GM12892 (cell line): ENCODE measurements at regions not wholly inside any gene's neighbourhood (a gene's known extent, or its start where the extent isn't known, plus 50 kb on each side); places are given as distances from the start of the nearest gene placed in this dataset.
A peak's percentile ranks its signal among the peaks of the same experiment; 100 is the strongest.

Experiments used
- DNase-seq: peaks from one replicate; pipeline ENCODE4 v3.0.0; 2011; ENCODE audit not compliant: insufficient read length
- FAIRE-seq: peaks from 2 replicates; lab custom pipeline; 2011; peaks lifted over from hg19 to GRCh38; lab: Jason Lieb, UNC
- POLR2A ChIP-seq: IDR thresholded peaks from 2 replicates; pipeline ENCODE4 v1.6.1; 2011; ENCODE audit warnings: low read depth, low read length, control low read depth
- POLR2AphosphoS5 ChIP-seq: IDR thresholded peaks from 2 replicates; pipeline ENCODE4 v1.6.1; 2011; ENCODE audit warnings: low read depth, low read length, control low read depth
- TAF1 ChIP-seq: IDR thresholded peaks from 2 replicates; pipeline ENCODE4 v1.6.1; 2011; ENCODE audit warnings: low read depth, mild to moderate bottlenecking, control low read depth, low read length, borderline replicate concordance

DNA sequence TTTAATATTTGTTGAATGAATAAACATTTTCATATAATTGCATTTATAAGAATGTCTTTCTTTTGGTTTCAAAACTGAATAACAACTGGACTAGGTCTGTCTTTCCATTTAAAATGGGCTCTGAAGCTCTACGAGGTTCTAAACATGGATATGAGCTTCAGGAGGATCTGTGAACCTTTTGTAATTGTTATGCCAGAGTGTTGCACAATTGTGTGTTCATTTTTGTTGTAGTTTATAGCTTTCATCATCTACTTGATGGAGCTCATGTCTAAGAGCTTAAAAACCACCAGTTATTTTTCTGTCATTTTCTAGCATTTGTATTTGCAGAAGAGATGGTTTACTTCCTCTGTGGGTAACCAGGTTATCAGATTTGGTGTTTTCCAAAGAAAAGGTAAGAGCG, 265.7 kb upstream of the NPY start:
- TF ChIP-seq POLR2AphosphoS5: no peak
- no peak for TF ChIP-seq TAF1
- no peak for TF ChIP-seq POLR2A
- DNase-seq: no peak
- FAIRE-seq: no peak

DNA sequence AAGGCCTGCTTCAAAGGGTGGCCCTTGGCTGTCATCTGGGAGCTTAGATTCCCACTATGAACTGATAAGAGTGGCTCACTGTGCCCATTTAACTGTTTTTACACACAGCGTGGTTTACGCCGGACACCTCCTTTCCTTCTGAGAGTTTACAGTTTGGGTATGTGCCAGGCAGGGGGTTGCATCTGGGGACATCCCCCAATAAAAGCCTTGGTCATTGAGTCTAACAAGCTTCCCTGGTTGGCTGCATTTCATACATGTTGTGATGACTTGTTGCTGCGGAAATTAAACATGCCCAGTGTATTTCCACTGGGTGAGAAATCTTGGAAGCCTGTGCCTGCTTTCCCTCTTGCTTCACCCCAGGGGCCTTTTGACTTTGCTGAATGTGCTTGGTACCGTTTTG, 264.1 kb upstream of the NPY start:
- FAIRE-seq (no peak), DNase-seq (no peak)
- TF ChIP-seq TAF1 (no peak), POLR2AphosphoS5 (no peak), POLR2A (no peak)

DNA sequence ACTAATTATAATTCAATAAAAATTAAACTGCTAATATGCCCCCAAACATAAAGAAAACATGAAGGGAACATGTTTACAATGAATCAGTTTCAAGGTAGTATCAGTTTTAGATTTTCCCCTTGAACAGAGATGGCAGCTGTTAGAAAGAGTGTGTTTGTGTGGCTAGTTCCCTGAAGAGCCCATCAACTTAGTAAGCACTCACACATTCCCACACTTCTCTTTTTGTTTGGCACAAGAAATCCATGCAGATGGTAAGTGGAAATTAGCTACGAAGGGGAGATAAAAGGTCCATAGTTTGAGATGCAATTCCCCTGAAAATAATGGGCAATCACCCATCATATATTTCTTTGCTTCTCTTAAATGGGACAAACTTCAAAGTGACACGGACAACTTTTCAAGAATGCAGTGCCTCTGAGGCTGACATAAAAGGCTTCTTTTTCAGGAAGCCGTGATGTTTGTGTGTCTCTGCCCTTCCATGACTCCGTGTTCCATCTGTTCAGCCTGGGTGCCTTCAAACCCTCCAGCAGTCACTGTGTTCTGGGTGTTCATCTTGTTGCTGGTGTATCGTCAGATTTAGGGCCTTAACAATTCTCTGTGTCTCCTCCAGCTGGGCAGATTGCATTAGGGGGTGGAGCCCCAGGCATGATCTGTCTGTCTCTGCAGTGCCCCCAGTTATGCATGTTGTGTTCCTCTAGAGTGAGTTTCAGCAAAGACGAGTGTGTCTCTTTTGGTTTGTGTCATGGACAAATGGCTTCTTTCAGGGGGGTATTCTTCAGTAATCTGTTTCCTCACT, 259.5 kb upstream of the NPY start:
- no peak for DNase-seq
- FAIRE-seq: peak; percentile 82
- TF ChIP-seq POLR2A: no peak
- TF ChIP-seq POLR2AphosphoS5: no peak
- TF ChIP-seq TAF1: no peak

DNA sequence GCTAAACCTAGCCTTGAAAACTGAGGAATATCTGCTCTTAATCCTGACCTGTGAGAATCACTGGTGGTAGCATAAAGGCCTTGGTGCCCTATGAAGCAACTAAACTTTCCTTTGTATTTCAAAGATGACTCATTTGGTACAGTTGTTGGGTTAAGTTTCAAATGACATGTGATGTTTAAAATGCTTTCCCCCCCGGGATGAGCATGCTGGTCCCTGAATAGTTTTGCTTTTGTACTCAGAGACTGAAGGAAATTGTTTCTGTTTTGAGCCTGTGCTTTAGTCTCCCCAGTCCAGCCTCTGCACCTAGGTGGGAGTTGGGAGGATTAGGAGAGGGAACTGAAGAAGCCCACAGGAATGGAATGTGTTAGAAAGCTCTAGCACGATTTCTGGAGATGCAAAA, 258.9 kb upstream of the NPY start:
- TF ChIP-seq POLR2AphosphoS5: no peak
- TF ChIP-seq TAF1: no peak
- no peak for TF ChIP-seq POLR2A
- DNase-seq (no peak), FAIRE-seq (peak; percentile 84)

DNA sequence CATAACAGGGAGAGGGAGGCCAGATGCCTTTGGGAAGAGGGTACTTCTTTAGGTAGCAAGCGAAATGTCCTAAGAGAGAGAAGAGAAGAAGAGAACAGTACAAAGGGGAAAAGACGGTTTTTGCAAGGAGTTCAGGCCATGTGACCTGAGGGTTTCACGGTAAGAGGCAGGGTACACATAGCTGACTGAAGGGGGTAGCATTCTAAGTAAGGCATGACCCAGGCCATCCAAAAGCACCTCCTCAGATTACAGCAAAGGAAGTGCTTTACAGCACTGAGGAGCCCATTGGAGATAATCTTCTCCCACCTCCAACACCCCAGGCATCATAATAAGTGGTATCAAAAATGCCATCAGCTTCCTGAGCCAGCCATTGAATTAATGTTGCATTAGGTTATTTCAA, 258.2 kb upstream of the NPY start:
- TF ChIP-seq POLR2AphosphoS5: no peak
- no peak for TF ChIP-seq TAF1
- TF ChIP-seq POLR2A: no peak
- DNase-seq (no peak), FAIRE-seq (no peak)

DNA sequence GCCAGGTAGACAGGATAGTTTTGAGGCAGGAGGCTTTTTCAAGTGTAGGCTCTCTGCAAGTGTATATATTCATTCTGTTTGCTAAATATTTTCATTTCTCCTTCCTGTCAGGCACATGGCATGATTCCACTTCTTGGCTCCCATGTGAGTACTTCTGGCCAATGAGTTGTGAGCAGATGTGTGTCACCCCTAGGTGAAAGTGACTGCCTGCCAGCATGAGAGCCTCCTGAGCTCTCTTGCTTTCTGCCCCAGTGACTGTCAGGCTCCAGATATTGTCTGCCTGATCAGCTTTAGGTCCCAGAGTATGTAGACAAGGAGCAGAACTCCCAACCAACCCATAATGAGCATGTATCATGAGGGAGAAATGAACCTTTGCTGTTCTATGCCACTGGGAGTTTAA, 257.6 kb upstream of the NPY start:
- DNase-seq (no peak), FAIRE-seq (no peak)
- TF ChIP-seq POLR2AphosphoS5 (no peak), POLR2A (no peak), TAF1 (no peak)

DNA sequence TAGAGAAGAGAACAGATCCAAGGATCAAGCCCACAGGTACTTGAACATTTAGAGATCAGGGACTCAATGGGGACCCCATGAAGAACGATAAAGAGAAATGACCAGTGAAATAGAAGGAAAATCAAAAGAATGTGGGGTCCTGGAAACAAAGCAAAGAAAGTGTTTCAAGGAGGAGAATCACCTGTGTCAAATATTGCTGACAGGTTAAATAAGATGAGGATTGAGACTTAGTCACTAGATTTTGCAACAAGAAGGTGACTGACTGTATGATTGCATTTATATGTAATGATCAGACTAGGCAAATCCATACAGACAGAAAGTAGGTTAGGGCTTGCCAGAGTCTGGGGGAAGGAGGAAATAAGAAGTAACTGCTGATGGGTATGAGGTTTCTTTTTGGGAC, 254.9 kb upstream of the NPY start:
- FAIRE-seq (no peak), DNase-seq (no peak)
- TF ChIP-seq POLR2AphosphoS5: no peak
- no peak for TF ChIP-seq TAF1
- no peak for TF ChIP-seq POLR2A

DNA sequence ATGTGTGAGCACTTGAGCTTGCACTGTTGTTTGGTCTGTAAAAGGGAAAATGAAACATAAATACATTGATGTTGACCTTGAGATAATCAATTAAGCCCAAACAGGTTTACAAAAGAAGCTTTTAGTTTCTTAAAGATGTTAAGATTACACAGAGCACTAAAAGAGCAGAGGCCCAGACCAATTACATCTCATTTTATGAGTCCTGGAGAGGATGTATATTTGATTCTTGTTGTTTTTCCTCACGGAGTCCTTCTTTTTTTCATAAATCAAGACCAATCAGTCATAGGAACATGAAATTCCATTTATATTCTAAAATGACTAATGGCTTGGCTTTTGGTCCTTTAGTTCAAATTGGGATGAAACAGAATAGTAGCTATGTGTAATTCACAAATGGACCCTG, 249.7 kb upstream of the NPY start:
- DNase-seq (no peak), FAIRE-seq (no peak)
- no peak for TF ChIP-seq TAF1
- no peak for TF ChIP-seq POLR2AphosphoS5
- no peak for TF ChIP-seq POLR2A

DNA sequence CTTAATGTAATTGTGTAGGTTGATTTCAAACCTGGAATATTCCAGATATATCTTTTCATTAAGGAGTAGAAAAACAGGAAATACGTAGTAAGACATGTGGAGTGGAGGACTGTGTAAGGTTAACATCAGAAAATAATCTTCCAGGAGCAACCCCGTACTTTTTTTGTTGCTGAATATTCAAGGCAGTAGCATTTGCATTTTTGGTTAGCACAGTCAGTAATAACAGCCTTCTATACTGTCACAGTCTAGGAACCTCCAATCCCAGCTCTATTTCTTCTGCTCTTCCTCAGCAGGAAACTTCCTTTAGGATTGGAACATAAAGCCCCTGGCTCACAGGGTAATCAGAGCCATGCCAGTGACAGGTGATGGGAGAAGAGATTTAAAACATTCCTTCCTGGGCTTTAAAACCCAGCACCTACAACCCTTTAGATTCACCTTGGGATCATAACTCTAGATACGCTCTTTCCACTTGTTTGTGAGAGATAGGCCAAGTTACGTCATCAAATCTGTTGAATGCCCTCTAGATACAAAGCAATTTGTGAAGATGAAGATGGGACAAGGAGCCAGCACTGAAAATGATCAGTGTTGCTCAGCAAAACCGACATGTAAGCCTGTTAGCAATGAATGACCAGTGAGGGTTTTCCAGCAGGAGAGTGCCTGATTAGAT, 248.5 kb upstream of the NPY start:
- no peak for DNase-seq
- TF ChIP-seq POLR2AphosphoS5 (no peak), TAF1 (no peak), POLR2A (no peak)
- peak; percentile 24 for FAIRE-seq

DNA sequence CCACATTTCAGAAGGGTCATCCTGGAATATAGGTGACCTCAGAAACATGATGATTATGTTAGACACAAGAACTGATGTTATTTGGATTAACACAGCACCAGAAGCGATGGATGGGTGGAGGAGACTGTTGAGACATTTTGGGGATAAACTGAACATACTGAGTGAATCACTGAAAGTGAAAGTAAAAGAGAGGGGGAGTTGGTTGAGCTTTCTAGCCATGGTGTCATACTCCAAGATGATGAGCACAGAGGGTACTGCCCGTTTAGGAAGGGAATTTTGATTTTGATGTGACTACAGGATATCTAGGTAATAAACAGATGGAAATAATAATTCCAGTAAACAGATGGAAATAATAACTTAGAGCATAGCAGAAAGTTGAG, 248.0 kb upstream of the NPY start:
- FAIRE-seq: no peak
- DNase-seq: no peak

DNA sequence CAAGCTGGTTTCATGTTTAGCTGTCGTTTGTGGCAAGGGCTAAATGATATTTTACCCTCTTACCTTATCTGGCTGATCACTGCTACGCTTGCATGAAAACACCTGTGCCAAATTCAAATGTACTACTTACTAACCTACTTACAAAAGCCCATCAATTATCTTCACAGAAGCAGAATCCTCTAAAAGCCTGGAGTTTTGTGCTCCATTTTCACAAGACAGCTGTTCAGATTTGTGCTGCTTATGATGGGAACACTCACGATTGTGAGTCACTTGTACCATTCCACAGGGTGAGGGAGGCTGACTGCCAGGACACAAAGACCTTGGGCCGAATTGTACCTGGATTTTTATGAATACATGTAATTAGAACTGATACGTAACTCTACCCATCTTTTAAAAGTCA, 245.0 kb upstream of the NPY start:
- FAIRE-seq (no peak), DNase-seq (no peak)
- no peak for TF ChIP-seq POLR2A
- TF ChIP-seq POLR2AphosphoS5: no peak
- no peak for TF ChIP-seq TAF1

More for the DNA sequence above, 248.0 kb upstream of the NPY start:
- TF ChIP-seq POLR2A (no peak), TAF1 (no peak), POLR2AphosphoS5 (no peak)
